Mesendoderm (in vitro differentiated cells): ENCODE measurements at regions not wholly inside any gene's neighbourhood (a gene's known extent, or its start where the extent isn't known, plus 50 kb on each side); places are given as distances from the start of the nearest gene placed in this dataset.

Experiments used
- DNase-seq: peaks from one replicate; pipeline ENCODE4 v3.0.0; 2013
- H2AK5ac ChIP-seq: 2 replicates; pipeline ENCODE4 v1.6.1; 2013; ENCODE audit warnings: low read length, inconsistent platforms
- H2BK120ac ChIP-seq: 2 replicates; pipeline ENCODE4 v1.6.1; 2013; ENCODE audit warnings: low read depth, mild to moderate bottlenecking, low read length, moderate library complexity, mixed read lengths
- H2BK15ac ChIP-seq: replicated peaks from 2 replicates; pipeline ENCODE4 v1.6.1; 2013; ENCODE audit warnings: low read depth, mild to moderate bottlenecking, moderate library complexity
- H2BK5ac ChIP-seq: 2 replicates; pipeline ENCODE4 v1.6.1; 2013; ENCODE audit warnings: low read length, inconsistent platforms
- H3K18ac ChIP-seq: 2 replicates; pipeline ENCODE4 v1.6.1; 2013; ENCODE audit warnings: mild to moderate bottlenecking, low read length, mixed read lengths
- H3K23ac ChIP-seq: one replicate; pipeline ENCODE4 v1.6.1; 2013; ENCODE audit warnings: low read length
- H3K27ac ChIP-seq: 2 replicates; pipeline ENCODE4 v1.5.1; 2013; ENCODE audit warnings: low read depth, mild to moderate bottlenecking, inconsistent platforms, low read length, moderate library complexity
- H3K27me3 ChIP-seq: 2 replicates; pipeline ENCODE4 v1.6.1; 2013; ENCODE audit warnings: low read length, control low read depth, mild to moderate bottlenecking, inconsistent platforms; ENCODE audit not compliant: insufficient read depth, poor library complexity
- H3K36me3 ChIP-seq: 2 replicates; pipeline ENCODE4 v1.6.1; 2013; ENCODE audit warnings: low read length, inconsistent platforms; ENCODE audit not compliant: control insufficient read depth, insufficient read depth
- H3K4ac ChIP-seq: one replicate; pipeline ENCODE4 v1.6.1; 2013; ENCODE audit warnings: low read depth, mild to moderate bottlenecking, low read length, moderate library complexity
- H3K4me1 ChIP-seq: 2 replicates; pipeline ENCODE4 v1.6.1; 2013; ENCODE audit warnings: low read depth, low read length, inconsistent platforms; ENCODE audit not compliant: control insufficient read depth
- H3K4me2 ChIP-seq: 2 replicates; pipeline ENCODE4 v1.6.1; 2013; ENCODE audit warnings: low read length
- H3K4me3 ChIP-seq: 2 replicates; pipeline ENCODE4 v1.5.1; 2013; ENCODE audit warnings: mild to moderate bottlenecking, low read length
- H3K56ac ChIP-seq: one replicate; pipeline ENCODE4 v1.6.1; 2013; ENCODE audit warnings: low read length
- H3K79me1 ChIP-seq: 2 replicates; pipeline ENCODE4 v1.6.1; 2013; ENCODE audit warnings: low read length, inconsistent platforms
- H3K79me2 ChIP-seq: 2 replicates; pipeline ENCODE4 v1.6.1; 2013; ENCODE audit warnings: mild to moderate bottlenecking, low read length; ENCODE audit not compliant: control insufficient read depth, insufficient read depth
- H3K9ac ChIP-seq: 2 replicates; pipeline ENCODE4 v1.6.1; 2013; ENCODE audit warnings: low read length, inconsistent platforms
- H4K5ac ChIP-seq: one replicate; pipeline ENCODE4 v1.6.1; 2013; ENCODE audit warnings: low read length
- H4K8ac ChIP-seq: one replicate; pipeline ENCODE4 v1.6.1; 2013; ENCODE audit warnings: low read depth, mild to moderate bottlenecking, control low read depth, low read length, moderate library complexity
- WGBS: extraction: QIAGEN DNeasy Blood & Tissue Kit; methylation state at CpG from one replicate; pipeline ENCODE4 v1.1.7; 2013; ENCODE audit warnings: low lambda C conversion rate, missing lambda C conversion rate; ENCODE audit not compliant: insufficient coverage; ENCODE audit errors: extremely low coverage; 5-methylcytosine and 5-hydroxymethylcytosine counted together

DNA sequence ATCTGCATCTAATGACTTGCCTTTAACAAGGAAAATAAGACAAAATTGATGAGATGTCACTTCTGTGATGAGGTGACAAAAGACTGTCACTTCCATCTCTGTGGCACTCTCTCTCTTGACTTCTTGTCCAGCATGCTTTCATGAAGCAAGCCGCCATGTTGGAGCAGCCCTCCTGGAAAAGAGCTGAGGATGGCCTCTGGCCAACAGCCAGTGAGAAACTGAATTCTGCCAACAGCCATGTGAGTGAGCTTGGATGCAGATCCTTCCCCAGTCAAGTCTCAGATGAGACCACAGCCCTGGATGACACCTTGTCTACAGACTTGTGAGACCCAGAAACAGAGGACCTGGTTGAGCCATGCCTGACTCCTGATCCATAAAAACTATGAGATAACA, 412.6 kb upstream of the SHH start:
- H3K4me1 ChIP-seq, result no peaks in the 10 kb centered on the region
- H3K4ac ChIP-seq, result no peak overlapping the region
- no peaks in the 10 kb centered on the region for H3K79me2 ChIP-seq
- no CpG with 5 or more reads among the region's 1 CpG for WGBS
- H3K56ac ChIP-seq, result no peak overlapping the region
- H2BK15ac ChIP-seq, result no peak overlapping the region
- H4K8ac ChIP-seq, result no peak overlapping the region
- no peaks in the 10 kb centered on the region for H3K36me3 ChIP-seq
- no peak overlapping the region for H2AK5ac ChIP-seq
- H3K4me3 ChIP-seq, result no peak overlapping the region
- no peak overlapping the region for H2BK120ac ChIP-seq
- no peaks in the 10 kb centered on the region for H3K79me1 ChIP-seq
- no peak for DNase-seq
- no peak overlapping the region for H3K27ac ChIP-seq
- no peak overlapping the region for H3K18ac ChIP-seq
- no peak overlapping the region for H2BK5ac ChIP-seq
- no peak overlapping the region for H3K23ac ChIP-seq
- H4K5ac ChIP-seq, result no peak overlapping the region
- no peaks in the 10 kb centered on the region for H3K27me3 ChIP-seq
- no peak overlapping the region for H3K9ac ChIP-seq
- H3K4me2 ChIP-seq, result no peak overlapping the region

- H3K4me1 ChIP-seq, result no peaks in the 10 kb centered on the region
- H4K8ac ChIP-seq, result no peak overlapping the region
- H3K4me3 ChIP-seq, result no peak overlapping the region
- H2BK120ac ChIP-seq, result no peak overlapping the region
- H3K4ac ChIP-seq, result no peak overlapping the region
- no peaks in the 10 kb centered on the region for H3K79me1 ChIP-seq
- H3K36me3 ChIP-seq, result no peaks in the 10 kb centered on the region
- no peak overlapping the region for H3K23ac ChIP-seq
- H2AK5ac ChIP-seq, result no peak overlapping the region
- H3K79me2 ChIP-seq, result no peaks in the 10 kb centered on the region
- H2BK5ac ChIP-seq, result no peak overlapping the region
- H4K5ac ChIP-seq, result no peak overlapping the region
- DNase-seq, result no peak
- no peak overlapping the region for H3K9ac ChIP-seq
- H2BK15ac ChIP-seq, result no peak overlapping the region
- no peak overlapping the region for H3K27ac ChIP-seq
- no peak overlapping the region for H3K56ac ChIP-seq
- H3K27me3 ChIP-seq, result no peaks in the 10 kb centered on the region
- no CpG with 5 or more reads among the region's 10 CpGs for WGBS
- H3K4me2 ChIP-seq, result no peak overlapping the region
- no peak overlapping the region for H3K18ac ChIP-seq
Observed at GRCh38 chr7:156223935-156224832, 411.9 kb upstream of the SHH start.

GRCh38 chr7:156222611-156223010, 410.3 kb upstream of the SHH start:
- no peak overlapping the region for H3K56ac ChIP-seq
- no CpG with 5 or more reads among the region's 7 CpGs for WGBS
- no peak overlapping the region for H2AK5ac ChIP-seq
- H3K4me2 ChIP-seq, result no peak overlapping the region
- H3K36me3 ChIP-seq, result no peaks in the 10 kb centered on the region
- no peak overlapping the region for H3K27ac ChIP-seq
- no peak overlapping the region for H3K9ac ChIP-seq
- H3K4me1 ChIP-seq, result no peaks in the 10 kb centered on the region
- H3K18ac ChIP-seq, result no peak overlapping the region
- no peak overlapping the region for H2BK5ac ChIP-seq
- H2BK120ac ChIP-seq, result no peak overlapping the region
- no peaks in the 10 kb centered on the region for H3K27me3 ChIP-seq
- H2BK15ac ChIP-seq, result no peak overlapping the region
- no peak overlapping the region for H3K23ac ChIP-seq
- DNase-seq, result no peak
- H3K79me1 ChIP-seq, result no peaks in the 10 kb centered on the region
- no peak overlapping the region for H3K4ac ChIP-seq
- no peak overlapping the region for H4K5ac ChIP-seq
- no peak overlapping the region for H4K8ac ChIP-seq
- no peak overlapping the region for H3K4me3 ChIP-seq
- H3K79me2 ChIP-seq, result no peaks in the 10 kb centered on the region

DNA sequence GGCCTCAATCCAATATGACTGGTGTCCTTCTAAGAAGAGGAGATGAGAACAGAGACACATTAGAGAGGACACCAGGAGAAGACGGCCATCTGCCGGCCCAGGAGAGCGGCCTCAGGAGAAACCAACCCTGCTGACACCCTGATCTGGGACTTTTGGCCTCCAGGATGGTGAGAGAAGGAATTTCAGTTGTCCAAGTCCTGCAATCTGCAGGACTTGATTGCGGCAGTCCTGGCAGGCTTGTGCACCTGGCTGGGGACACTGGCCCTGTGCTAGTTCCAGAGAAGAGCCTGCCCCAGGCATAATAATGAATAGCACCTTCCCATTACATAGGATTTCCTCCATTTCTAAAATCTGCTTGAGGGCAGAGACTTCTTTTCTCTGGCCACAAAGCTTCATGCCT, 409.9 kb upstream of the SHH start:
- Histone ChIP-seq H3K18ac (no peak overlapping the region), H2BK120ac (no peak overlapping the region), H4K5ac (no peak overlapping the region), H3K27me3 (no peaks in the 10 kb centered on the region), H4K8ac (no peak overlapping the region), H2AK5ac (no peak overlapping the region), H3K4me1 (no peaks in the 10 kb centered on the region), H3K79me2 (no peaks in the 10 kb centered on the region), H3K56ac (no peak overlapping the region), H3K79me1 (no peaks in the 10 kb centered on the region), H3K36me3 (no peaks in the 10 kb centered on the region), H3K4me3 (no peak overlapping the region), H2BK5ac (no peak overlapping the region), H2BK15ac (no peak overlapping the region), H3K4ac (no peak overlapping the region), H3K27ac (no peak overlapping the region), H3K23ac (no peak overlapping the region), H3K9ac (no peak overlapping the region), H3K4me2 (no peak overlapping the region)
- no peak for DNase-seq
- no CpG with 5 or more reads among the region's 4 CpGs for WGBS

GRCh38 chr7:156220701-156221100, 408.4 kb upstream of the SHH start:
- WGBS, result no CpG with 5 or more reads among the region's 10 CpGs
- H3K56ac ChIP-seq, result no peak overlapping the region
- no peaks in the 10 kb centered on the region for H3K27me3 ChIP-seq
- no peak overlapping the region for H3K23ac ChIP-seq
- no peak overlapping the region for H3K4me2 ChIP-seq
- H2BK5ac ChIP-seq, result no peak overlapping the region
- no peak overlapping the region for H2BK15ac ChIP-seq
- no peak overlapping the region for H2AK5ac ChIP-seq
- no peaks in the 10 kb centered on the region for H3K79me1 ChIP-seq
- H3K9ac ChIP-seq, result no peak overlapping the region
- no peak for DNase-seq
- no peaks in the 10 kb centered on the region for H3K79me2 ChIP-seq
- no peak overlapping the region for H3K18ac ChIP-seq
- no peaks in the 10 kb centered on the region for H3K4me1 ChIP-seq
- H3K36me3 ChIP-seq, result no peaks in the 10 kb centered on the region
- H3K4me3 ChIP-seq, result no peak overlapping the region
- no peak overlapping the region for H2BK120ac ChIP-seq
- H4K8ac ChIP-seq, result no peak overlapping the region
- no peak overlapping the region for H3K27ac ChIP-seq
- H3K4ac ChIP-seq, result no peak overlapping the region
- H4K5ac ChIP-seq, result no peak overlapping the region
